Hematopoietic multipotent progenitor cell treated with erythropoietin and hydrocortisone succinate and interleukin-3 and kit ligand, for 15 days (in vitro differentiated cells): ENCODE measurements at regions not wholly inside any gene's neighbourhood (a gene's known extent, or its start where the extent isn't known, plus 50 kb on each side); places are given as distances from the start of the nearest gene placed in this dataset.
"Not testable (repeated sequence)": the region's sequence is repeated elsewhere in the genome, so short reads cannot be mapped to it uniquely, and the experiment has no call there.

ENCODE experiments used
- DNase-seq: peaks from one replicate; pipeline ENCODE4 v3.0.0-alpha.2; 2015; ENCODE audit warnings: low spot score

DNA sequence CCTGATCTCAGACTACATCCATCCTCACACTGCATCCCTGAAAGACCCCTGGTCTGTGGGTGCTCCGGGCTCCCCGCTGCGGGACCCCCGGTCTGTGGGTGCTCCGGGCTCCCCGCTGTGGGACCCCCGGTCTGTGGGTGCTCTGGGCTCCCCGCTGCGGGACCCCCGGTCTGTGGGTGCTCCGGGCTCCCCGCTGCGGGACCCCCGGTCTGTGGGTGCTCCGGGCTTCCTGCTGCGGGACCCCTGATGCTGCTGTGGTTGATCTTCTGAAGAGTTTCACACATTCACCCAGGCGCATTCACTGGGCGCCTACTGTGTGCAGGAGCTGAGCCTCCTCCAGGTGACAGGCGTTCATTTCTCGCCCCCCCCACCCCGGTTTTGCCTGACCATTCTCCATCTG is 162.7 kb upstream of the SALL3 start:
- no peak for DNase-seq

DNA sequence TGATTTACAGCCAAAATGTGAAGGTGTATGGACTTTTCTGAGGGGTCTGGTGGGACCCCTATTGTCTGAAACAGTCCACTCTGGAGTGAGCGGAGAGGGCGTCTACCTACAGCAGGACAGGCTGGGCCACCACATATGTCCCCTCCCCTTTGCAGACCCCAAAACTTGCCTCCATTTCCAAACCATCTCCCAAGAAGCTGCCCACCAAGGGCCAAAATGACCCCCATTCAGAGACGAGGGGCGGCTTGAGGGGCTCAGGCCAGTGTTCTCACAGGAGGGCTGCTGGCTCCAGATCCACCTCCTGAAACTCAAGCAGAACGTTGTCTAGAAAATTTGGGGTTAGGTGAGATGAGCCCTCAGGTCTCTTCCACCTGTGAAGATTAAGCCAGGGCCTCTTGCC is 161.1 kb upstream of the SALL3 start:
- no peak for DNase-seq

DNA sequence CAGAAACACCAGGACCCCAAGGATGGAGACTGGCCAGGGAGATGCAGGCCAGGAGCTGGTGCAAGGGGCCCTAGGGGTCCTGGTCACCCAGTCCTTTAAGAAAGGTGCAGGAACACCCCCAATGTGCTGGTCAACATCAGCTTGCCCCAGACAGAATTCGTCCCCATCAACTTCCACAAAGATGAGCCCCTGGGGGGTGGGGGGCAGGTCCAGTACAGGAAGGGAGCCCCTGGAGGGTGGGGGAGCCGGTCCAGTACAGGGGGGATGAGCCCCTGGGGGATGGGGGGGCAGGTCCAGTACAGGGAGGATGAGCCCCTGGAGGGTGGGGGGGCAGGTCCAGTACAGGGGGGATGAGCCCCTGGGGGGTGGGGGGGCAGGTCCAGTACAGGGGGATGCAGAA is 160.7 kb upstream of the SALL3 start:
- DNase-seq: no peak

DNA sequence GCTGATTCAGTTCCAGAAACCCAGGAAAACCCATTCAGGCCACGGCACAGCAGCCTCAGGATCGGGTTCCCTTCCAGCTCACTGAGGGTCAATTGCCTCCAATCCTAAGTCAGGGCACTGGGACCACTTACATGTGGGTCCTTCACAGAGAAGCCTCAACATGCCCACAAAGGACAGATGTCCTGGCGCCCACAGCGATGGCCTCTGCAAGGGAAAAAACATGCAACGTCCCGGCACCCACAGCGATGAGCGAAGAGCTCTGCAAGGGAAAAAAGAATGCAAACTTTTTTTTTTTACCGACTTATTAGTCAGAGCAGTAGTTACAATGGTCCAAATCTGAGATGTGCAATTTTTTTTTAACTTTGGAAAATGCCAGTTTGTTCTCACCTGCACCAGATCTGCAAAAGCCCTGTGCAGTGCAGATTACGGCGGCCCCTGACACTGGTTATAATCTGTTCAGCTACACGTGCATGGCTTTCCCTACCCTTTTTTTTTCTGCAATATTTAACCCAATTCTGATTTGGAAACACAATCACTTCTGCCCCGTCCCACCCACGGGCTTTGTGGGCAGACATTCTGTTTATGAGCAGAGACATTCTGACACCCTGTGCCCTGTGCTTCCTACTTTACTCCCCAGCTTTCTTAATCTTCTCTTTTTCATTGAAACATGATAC is 159.3 kb upstream of the SALL3 start:
- no peak for DNase-seq

DNA sequence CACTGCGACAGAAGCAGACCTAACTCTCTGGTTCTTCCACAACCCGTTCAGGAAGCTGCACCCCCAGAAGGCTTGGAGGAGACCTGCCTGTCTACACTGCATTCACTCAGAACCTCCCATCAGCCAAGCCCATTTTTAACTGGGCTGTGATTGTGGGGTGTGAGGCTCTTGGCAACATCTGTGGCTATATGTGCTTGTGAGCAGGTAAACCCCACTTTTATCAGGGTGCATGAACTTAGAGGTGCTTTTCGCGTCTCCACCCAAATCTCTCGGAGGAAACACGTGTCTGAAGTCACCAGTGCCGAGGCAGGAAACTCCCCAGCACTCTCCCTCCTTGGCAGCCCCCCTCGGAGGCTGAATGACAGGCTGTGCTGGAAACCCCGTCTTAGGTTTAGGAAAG is 158.2 kb upstream of the SALL3 start:
- no peak for DNase-seq

DNA sequence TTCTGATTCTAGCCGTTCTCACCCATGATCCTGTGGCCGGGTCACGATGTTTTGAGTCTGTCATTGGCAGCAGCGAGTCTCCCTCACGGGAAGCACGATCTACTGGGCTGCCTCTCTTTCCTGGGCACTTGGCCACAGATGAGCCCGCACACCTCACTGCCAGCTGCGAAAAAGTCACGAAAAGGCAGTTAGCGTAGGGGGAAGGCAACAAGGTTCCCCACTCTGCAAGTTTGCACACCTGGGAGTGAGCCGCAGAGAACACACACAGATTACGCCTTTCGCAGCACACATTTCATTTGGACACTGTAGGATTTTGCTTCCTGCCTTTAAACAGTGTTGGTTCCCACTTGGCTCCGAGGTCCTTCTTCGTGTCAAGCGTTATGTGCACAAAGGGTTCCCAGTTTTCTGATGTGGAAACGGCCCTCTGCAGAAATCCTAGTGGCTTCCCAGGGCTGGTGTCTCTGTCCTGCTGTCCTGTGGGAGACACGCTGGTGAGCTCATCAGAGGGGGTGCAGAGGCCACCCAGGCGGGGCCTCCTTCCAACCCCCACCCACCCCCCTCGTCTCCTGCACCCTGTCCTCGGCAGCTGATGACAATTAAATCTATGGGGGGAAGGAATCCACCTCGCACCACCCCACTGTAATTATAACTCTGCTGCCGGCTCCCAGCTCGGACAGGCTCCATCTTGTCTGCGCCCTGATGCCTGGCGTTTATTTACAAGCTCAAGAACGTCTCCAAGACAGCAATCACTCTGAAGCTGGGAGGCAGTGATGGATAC is 157.3 kb upstream of the SALL3 start:
- no peak for DNase-seq

DNA sequence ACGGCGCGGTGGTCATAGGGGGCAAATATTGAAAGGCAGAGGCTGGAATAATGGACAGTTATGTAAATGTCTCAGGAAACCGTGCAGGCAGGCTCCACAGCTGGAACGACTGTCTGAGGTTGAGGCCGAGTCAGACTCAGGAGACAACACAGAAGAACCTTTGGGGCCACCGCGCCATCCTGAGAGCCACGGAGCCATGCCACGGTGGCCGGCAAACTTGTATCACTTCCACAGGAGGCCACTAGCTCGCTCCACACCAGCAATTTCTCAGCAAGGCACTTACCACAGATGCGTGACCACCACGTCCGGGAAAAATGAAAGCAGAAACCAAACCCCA is 156.7 kb upstream of the SALL3 start:
- no peak for DNase-seq

DNA sequence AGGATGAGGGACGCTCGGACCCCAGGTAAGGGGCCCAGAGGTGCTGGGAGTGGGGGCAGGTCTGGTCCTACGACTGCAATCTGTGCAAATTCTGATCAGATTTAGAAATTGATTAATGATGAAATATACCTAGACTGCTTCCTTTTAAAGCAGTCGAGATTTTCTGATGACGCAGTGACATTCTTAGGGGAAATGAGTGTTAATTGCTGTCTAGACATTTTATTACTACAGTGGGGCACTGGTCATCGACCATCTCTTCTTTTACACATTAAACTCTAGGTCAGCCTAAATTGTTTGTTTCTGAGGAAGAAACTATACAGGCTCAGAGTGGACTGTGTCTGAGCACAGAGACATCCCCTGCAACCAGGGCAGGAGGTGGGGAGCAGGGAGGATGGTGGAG is 154.4 kb upstream of the SALL3 start:
- no peak for DNase-seq

DNA sequence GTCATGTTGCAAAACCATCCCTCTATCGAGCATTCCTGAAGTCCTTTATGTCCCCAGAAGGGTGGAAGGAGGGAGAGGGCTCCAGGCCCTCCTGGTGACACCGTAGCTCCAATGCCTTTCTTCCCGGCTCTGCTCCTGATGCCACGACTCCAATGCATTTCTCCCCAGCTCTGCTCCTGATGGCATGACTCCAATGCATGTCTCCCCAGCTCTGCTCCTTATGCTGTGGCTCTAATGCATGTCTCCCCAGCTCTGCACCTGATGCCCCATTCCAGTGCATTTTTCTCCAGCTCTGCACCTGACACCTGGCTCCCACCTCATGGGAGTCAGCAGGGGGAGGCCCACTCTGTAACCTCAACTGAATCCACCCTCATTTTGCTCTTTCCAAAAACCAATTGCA is 153.0 kb upstream of the SALL3 start:
- no peak for DNase-seq

DNA sequence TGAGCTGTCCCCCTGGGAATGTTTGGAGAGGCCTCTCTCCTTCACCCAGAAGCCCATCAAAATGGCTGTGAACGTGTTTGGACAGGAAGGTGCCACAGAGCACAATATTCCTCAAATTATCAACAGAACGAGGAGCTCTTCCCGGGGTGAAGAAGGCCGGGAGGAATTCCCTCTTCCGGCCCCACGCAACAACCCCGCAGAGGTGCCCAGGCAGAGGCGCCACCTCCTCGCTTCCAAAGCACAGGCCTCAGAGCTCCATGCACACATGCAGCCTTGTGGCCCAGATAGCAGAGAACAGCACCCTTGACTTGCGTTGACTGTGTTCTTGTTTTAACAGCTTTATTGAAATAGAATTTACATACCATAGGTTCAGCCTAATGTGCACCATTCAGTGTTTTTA is 152.5 kb upstream of the SALL3 start:
- DNase-seq: no peak

DNA sequence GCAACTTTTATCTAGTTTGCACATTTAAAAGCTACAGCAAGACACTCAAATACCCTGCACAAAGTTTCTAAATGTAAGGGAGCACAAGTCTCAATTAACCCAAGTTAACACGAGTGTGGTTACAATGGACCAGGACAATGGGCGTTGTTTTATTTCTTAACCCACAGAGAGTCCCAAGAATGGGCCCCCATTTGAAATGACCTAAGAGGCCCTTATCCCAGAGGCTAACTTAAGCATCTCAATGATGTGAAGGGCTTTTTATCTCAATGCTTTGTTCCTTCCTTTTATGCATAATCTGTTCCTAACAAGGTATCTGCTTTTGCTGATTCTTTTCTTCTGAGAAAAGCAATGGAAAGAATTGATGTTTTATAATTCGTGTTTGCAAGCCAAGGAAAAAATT is 151.5 kb upstream of the SALL3 start:
- no peak for DNase-seq

DNA sequence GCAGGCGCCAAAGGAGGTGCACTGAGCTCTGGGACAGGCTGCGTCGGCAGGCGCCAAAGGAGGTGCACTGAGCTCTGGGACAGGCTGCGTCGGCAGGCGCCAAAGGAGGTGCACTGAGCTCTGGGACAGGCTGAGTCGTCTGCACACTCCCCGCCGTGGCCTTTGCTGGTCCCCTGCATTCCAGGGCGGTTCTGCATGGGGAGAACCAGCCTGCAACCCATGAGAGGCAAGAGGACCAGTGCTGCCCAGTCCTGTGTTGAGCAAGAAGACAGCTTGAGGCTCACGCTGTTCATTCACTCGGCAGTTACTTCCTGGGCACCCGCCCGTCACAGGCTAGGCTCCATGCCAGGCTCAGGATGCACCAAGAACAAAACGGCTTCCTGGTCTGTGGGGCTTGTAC is 150.6 kb upstream of the SALL3 start:
- DNase-seq: not testable (repeated sequence)

DNA sequence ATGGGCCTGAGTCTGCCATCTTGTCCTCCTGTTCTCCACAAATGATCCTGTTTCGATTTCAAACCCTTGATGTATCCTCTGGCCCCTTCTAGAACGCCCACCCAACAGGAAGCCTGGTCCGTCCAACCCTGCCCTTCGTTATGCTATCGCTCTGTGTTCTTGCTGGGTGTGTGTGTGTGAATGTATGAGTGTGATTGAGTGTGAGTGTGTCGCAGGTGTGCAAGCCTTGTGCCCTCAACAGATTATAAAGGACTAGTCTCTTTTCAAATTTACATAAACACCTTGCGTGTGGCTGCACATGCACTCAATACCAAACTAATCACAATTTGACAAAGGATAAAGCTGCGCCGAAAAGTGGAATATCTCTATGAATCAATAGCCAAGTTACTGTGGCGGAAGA is 149.5 kb upstream of the SALL3 start:
- DNase-seq: no peak

DNA sequence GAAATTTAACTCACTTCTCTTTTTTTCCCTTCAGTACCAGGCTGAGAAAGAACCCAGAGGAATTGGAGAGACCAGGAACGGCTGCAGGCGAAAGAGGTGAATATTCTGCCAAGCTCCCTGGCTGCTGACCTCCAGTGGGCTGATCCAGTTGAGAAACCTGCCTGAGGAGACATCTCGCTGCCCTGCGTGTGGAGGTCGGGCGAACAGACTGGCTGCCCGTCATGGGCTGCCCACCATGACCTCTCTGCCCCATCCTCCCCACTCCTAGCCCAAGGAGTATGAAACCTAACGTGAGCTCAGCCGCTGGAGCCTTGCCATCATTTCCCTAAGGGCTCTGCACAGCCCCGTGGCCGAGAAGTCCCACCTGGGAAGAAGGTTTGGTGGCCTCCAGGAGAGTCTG is 148.8 kb upstream of the SALL3 start:
- no peak for DNase-seq

DNA sequence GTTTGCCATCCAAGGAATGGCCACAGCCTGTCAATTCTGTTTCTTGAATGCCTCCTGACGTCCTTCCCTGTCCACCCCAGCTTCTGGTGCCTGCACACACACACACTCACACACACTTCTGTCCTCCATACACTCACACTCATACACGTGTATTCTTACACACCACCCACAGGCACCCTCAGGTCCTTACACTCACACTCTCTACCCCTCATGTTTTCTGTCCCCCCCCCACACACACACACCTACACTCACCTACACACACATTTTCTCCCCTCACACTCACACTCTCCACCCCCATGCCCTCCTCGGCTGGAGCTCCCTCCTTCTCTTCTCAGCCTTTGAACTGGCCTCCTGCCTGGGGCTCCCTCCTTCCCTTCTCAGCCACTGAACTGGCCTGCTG is 148.0 kb upstream of the SALL3 start:
- DNase-seq: no peak

DNA sequence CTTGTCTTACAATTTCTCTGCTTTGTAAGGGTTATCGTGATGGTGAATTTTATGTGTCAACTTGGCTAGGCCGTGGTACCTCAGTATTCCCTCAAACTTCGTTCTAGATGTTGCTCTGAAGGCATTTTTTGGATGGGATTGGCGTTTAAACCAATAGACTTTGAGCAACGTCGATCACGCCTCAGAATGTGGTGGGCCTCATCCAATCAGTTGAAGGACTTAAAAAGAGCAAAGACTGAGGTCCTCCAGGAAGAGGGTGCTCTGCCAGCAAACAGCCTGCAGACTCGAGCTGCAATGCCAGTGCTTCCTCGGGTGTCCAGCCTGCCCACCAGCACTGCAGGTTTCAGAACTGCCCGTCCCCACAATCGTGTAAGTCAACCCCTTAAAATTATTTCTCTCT is 145.8 kb upstream of the SALL3 start:
- DNase-seq: no peak

DNA sequence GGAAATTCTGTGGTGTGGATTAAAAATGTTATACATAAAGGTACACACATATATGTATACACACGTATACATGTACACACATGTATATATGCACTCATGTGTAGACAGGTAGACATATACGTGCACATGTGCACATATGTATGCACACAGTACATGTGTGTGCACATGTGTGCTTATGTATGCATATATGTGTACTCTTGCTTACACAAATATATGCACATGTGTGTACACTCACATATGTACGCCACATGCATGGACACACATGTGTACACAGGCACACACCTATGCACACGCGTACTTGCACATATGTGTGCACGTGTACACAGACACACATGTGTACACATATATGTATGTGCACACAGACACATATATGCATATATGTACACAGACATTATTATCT is 142.8 kb upstream of the SALL3 start:
- DNase-seq: no peak

DNA sequence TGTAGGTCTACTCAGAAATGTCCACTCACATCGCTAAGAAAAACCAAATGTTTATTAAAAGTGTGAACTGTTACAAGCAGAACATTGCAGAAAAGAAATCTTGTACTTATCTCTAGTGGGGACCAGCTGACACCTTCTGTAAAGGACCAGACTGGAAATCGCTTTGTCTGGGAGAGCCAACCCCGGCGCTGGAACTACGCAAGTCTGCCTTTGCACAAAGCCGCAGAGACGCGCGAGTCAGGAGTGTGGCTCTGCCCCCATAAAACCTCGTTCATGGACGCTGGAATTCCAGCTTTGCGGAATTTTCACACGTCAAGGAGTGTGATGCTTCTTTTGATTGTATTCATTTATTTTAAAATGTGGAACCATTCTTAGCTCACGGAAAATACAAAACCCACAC is 141.9 kb upstream of the SALL3 start:
- DNase-seq: no peak

DNA sequence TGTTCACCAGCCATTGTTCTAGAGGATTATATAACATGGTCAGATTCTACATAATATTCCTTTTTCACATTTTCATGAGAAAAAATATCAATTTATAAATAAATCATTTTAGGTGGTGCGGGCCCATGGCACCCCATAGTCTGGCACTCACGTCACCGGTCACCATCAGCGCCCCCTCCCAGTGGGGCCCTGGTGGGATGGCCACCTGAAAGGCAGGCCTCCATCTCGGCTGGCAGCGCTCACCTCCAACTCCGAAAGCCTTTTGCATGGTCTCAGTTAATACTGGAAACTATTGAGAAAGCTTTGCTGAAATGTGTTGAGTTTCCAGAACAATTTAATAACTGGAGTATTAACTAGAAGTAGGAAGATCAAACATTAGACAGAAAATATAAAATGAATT is 141.4 kb upstream of the SALL3 start:
- no peak for DNase-seq

DNA sequence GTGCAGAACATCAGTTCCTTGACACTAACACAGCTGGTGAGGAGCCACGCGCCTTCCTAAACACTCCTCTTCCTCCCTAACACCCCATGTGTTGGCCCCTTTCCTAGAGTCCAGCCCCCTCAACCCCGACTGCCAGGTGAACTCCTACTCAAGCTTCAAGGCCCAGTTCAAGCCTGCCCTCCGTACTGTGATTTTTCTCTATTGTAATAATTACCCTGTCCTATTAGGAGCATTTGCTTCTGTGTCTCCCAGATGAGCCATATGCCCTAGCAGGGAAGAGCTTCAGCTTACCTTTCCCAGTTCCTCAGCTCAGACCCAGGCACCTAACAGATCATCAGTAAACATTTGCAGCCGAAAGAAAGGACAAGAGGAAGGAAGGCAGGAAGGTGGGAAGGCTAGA is 130.6 kb upstream of the SALL3 start:
- DNase-seq: no peak

DNA sequence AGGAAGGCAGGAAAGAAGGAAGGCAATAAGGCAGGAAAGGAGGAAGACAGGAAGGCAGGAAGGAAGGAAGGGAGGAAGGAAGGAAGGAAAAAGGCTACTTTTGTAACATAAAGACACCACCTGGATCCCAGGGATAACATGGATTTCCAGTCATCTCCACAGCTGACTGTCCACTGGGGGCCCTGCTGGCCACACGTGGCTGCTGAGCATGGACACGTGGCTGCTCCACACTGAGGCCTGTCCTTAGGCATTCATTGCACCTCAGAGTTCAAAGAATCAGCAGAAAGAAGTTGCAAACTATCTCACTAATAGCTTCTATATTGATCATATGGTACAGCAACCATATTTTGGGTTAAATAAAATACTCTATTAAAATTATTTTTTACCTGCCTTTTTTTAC is 130.2 kb upstream of the SALL3 start:
- no peak for DNase-seq

DNA sequence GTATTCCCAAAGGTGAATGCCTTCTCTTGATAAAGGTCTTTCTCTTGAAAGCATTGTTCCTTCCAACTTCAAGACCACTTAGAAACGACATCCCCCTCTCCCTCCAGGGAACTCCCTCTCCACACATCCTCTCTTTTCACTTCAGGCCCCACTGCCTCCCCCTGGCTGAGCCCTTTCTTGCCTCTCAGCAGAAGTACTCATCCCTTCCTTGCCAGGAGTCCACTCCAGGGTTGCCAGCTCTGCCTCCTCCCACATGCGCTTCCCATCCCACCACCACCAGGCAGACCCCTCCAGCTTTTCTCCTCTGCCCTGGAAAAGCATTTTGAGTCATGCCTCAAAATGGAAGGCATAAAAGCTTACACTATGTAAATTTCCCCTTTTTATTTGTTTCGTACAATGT is 126.3 kb upstream of the SALL3 start:
- no peak for DNase-seq

DNA sequence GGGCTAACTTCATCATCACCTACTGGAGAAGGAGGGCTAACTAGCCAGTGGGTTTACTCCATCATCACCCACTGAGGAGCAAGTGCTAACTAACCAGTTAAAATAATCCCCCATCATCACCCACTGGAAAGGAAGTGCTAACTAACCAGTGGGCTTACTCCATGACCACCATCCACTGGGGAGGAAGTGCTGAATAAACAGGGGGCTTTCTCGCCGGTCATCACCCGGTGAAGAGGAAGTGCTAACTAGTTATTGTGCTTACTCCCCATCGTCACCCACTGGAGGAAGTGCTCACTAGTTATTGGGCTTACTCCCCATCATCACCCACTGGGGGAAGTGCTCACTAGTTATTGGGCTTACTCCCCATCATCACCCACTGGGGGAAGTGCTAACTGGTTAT is 124.4 kb upstream of the SALL3 start:
- no peak for DNase-seq

DNA sequence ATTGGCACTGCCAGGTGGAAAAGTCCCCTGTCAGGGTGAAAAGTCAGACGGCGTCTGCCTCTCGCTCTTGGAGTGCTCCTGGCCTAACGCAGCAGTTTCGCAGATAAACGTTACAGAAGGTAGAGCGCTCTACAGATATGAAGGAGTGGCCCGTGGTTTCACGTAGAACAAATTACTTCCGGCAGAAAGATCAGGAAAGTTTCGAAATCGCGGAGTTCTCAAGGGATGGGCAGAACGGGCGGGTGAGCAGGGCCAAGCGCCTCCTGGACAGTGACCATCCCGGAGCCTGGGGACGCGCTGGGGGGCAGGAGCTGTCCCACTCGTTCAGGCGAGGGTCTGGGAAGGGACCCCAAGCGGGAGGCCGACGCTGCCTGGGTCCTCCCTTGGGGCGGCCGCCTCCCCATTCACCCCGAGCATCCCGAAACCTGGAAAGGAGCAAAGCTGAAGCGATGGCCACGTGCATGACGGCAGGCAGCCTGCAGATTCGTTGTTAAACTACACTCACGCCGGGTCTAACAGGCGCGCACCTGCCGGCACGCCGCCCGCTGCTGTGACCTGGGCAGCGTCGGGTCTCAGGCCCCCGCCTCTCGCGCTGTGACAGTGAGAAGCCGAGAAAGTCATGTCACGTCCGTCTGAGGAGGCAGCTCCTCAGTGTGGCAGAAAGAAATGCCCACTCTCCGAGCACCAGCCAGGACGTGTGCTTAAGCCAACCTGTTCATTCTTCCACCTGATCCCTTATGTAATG is 122.9 kb upstream of the SALL3 start:
- DNase-seq: no peak
